ENCODE measurements at regions not wholly inside any gene's neighbourhood (a gene's known extent, or its start where the extent isn't known, plus 50 kb on each side); places are given as distances from the start of the nearest gene placed in this dataset.

GRCh38 chr2:83705146-83705545, 753.9 kb downstream of the SUCLG1 start:
- FAIRE-seq: no peak
- 56% methylated on average over 1 of the region's 1 CpG for WGBS (ENCODE audit: missing lambda C conversion rate)
- Histone ChIP-seq H3K9me3 (no peaks in the 10 kb centered on the region), H3K4me1 (no peaks in the 10 kb centered on the region), H3K27ac (no peak overlapping the region), H3K4me3 (no peak overlapping the region), H3K4me2 (no peak overlapping the region)
- DNase-seq (ENCODE audit: low read depth in 1 of 2, low spot score in 1 of 2): no peak
- TF ChIP-seq BHLHE40 (IDR thresholded peaks at IDR 0.05; ENCODE audit: low read depth, low read length) (no peak), TP53 (CRISPR knock-in tag; IDR thresholded peaks at IDR 0.05) (no peak), RNF2 (IDR thresholded peaks at IDR 0.05; ENCODE audit: borderline replicate concordance, low read depth) (no peak), POLR2A (IDR thresholded peaks at IDR 0.05; ENCODE audit: low read length) (no peak), EHMT2 (IDR thresholded peaks at IDR 0.05; ENCODE audit: low read depth) (no peak), CTCF (IDR thresholded peaks at IDR 0.05) (no peak), RARB (CRISPR knock-in tag; IDR thresholded peaks at IDR 0.05) (no peak)
- ATAC-seq: no peak
- POLR2A ChIA-PET: no interaction called here
- CTCF ChIA-PET: no interaction called here

- FAIRE-seq: no peak
- 4% methylated on average over 1 of the region's 1 CpG for WGBS (ENCODE audit: missing lambda C conversion rate)
- CTCF ChIA-PET: no interaction called here
Measured at GRCh38 chr2:83703598-83703997, 755.5 kb downstream of the SUCLG1 start.

GRCh38 chr2:83696838-83697237, 762.2 kb downstream of the SUCLG1 start:
- no peaks in the 10 kb centered on the region for H3K4me1 ChIP-seq
- no peak overlapping the region for H3K4me2 ChIP-seq
- no peaks in the 10 kb centered on the region; the same call in 2 of the 3 replicates for H3K9me3 ChIP-seq
- WGBS (ENCODE audit: missing lambda C conversion rate): 38% methylated on average over 4 of the region's 4 CpGs
- H3K4me3 ChIP-seq: no peak overlapping the region
- ChIA-PET POLR2A (no interaction called here), CTCF (interaction anchor here (0.8 kb wide), 1 partner anchor 10 kb away, joined by 3 read pairs; no protein-coding TSS in a partner anchor)
- no peak for FAIRE-seq
- H3K27ac ChIP-seq: no peak overlapping the region
- no peak for ATAC-seq
- no peak for DNase-seq (ENCODE audit: low read depth in 1 of 2, low spot score in 1 of 2)
- TF ChIP-seq POLR2A (IDR thresholded peaks at IDR 0.05; ENCODE audit: low read length) (no peak), EHMT2 (IDR thresholded peaks at IDR 0.05; ENCODE audit: low read depth) (no peak), ZNF302 (CRISPR knock-in tag; IDR thresholded peaks at IDR 0.05) (no peak), CHD4 (IDR thresholded peaks at IDR 0.05; ENCODE audit: borderline replicate concordance) (no peak), MYC (IDR thresholded peaks at IDR 0.05; ENCODE audit: borderline replicate concordance, low read length) (no peak), RAD21 (conservative IDR thresholded peaks at IDR 0.05 in 1 of 2, IDR thresholded peaks at IDR 0.05 in 1 of 2) (no peak), RARB (CRISPR knock-in tag; IDR thresholded peaks at IDR 0.05) (no peak)

More at GRCh38 chr2:83703598-83703997, 755.5 kb downstream of the SUCLG1 start:
- POLR2A ChIA-PET: no interaction called here
- Histone ChIP-seq H3K4me1 (no peaks in the 10 kb centered on the region), H3K4me3 (no peak overlapping the region), H3K27ac (no peak overlapping the region), H3K9me3 (no peaks in the 10 kb centered on the region), H3K4me2 (no peak overlapping the region)
- TF ChIP-seq MAX (IDR thresholded peaks at IDR 0.05) (no peak), MAFK (IDR thresholded peaks at IDR 0.05; ENCODE audit: partially characterized antibody) (peak; percentile 78)
- DNase-seq (ENCODE audit: low read depth in 1 of 2, low spot score in 1 of 2): no peak
- ATAC-seq: no peak

GRCh38 chr2:83695530-83695929, 763.5 kb downstream of the SUCLG1 start:
- no peaks in the 10 kb centered on the region; the same call in 2 of the 3 replicates for H3K9me3 ChIP-seq
- no peak for FAIRE-seq
- DNase-seq (ENCODE audit: low read depth in 1 of 2, low spot score in 1 of 2): no peak
- H3K27ac ChIP-seq: no peak overlapping the region
- ChIA-PET CTCF (interaction anchor here (0.6 kb wide), 1 partner anchor 471 kb away, joined by 3 read pairs; no protein-coding TSS in a partner anchor), POLR2A (no interaction called here)
- H3K4me2 ChIP-seq: no peak overlapping the region
- TF ChIP-seq EHMT2 (IDR thresholded peaks at IDR 0.05; ENCODE audit: low read depth): no peak
- no peak overlapping the region for H3K4me3 ChIP-seq
- no peak for ATAC-seq
- 68% methylated on average over 7 of the region's 7 CpGs for WGBS (ENCODE audit: missing lambda C conversion rate)
- H3K4me1 ChIP-seq: no peaks in the 10 kb centered on the region

- Histone ChIP-seq H3K4me2 (no peak overlapping the region), H3K4me3 (no peak overlapping the region), H3K9me3 (no peaks in the 10 kb centered on the region; the same call in 2 of the 3 replicates), H3K4me1 (no peaks in the 10 kb centered on the region), H3K27ac (no peak overlapping the region)
- ChIA-PET CTCF (no interaction called here), POLR2A (no interaction called here)
- 65% methylated on average over 13 of the region's 13 CpGs for WGBS (ENCODE audit: missing lambda C conversion rate)
- ATAC-seq (no peak), DNase-seq (ENCODE audit: low read depth in 1 of 2, low spot score in 1 of 2) (no peak), FAIRE-seq (no peak)
- TF ChIP-seq CBX2 (IDR thresholded peaks at IDR 0.05; ENCODE audit: borderline replicate concordance, low read depth): no peak
- no peak for TF ChIP-seq E2F6 (IDR thresholded peaks at IDR 0.05; ENCODE audit: borderline replicate concordance, low read depth)
- TF ChIP-seq GATA3 (IDR thresholded peaks at IDR 0.05; ENCODE audit: borderline replicate concordance): no peak
- TF ChIP-seq JUNB (IDR thresholded peaks at IDR 0.05): no peak
- TF ChIP-seq HMGXB4 (CRISPR knock-in tag; IDR thresholded peaks at IDR 0.05; ENCODE audit: borderline replicate concordance): no peak
- no peak for TF ChIP-seq PBX3 (IDR thresholded peaks at IDR 0.05)
- TF ChIP-seq NFE2L2 (conservative IDR thresholded peaks at IDR 0.05; ENCODE audit: low read length): no peak
- TF ChIP-seq MAX (IDR thresholded peaks at IDR 0.05): no peak
- TF ChIP-seq MAFK (IDR thresholded peaks at IDR 0.05; ENCODE audit: partially characterized antibody): no peak
- TF ChIP-seq POLR2AphosphoS2 (conservative IDR thresholded peaks at IDR 0.05; ENCODE audit: low read length): no peak
Measured at GRCh38 chr2:83695037-83695436, 764.0 kb downstream of the SUCLG1 start.
